ENCODE measurements at regions not wholly inside any gene's neighbourhood (a gene's known extent, or its start where the extent isn't known, plus 50 kb on each side); places are given as distances from the start of the nearest gene placed in this dataset.

GRCh38 chr9:17969232-17969631, 390.4 kb downstream of the SH3GL2 start:
- DNase-seq, result no peak

- DNase-seq, result no peak
Measured at GRCh38 chr9:17970277-17970676, 391.4 kb downstream of the SH3GL2 start.

- no peak for DNase-seq
Measured at GRCh38 chr9:17978773-17979172, 399.9 kb downstream of the SH3GL2 start.

- DNase-seq, result no peak
Measured at GRCh38 chr9:17986595-17986994, 407.7 kb downstream of the SH3GL2 start.

DNA sequence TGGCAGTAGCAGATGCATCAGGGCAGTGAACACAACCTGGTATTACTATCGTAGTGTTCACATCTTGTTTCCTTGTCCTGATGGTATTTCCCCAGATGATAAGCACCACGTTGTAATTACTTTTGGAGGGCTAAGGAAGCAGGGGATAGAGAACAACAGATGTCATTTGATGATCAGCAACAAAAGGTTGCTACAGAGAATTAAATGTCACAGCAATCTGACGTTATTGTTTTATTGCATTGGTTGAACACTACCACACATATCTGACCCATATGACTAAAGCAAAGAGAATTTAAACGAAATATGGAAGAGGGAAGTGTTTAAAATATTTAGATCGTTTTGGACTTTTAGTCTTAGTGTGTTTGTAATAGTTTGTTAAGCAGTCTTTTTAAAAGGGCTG, 408.3 kb downstream of the SH3GL2 start:
- no peak for DNase-seq

DNA sequence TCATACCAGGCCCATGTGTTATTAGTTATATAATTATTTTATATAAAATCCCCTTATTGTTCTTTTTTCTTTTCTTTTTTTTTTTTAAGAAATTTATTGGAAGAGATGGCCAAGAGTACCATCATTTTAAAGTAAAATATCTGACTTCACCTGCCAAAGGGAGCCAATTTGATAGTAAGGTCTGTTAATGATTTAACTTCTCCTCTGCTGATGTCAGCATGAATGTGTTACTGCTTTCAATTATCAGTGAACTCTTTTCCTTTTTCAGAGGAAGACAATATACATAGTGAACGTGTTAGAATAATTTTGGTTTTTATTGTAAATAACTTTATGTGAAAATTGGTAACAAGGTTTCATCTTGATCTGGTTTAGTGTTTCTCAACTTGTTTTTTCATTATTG, 409.6 kb downstream of the SH3GL2 start:
- no peak for DNase-seq

GRCh38 chr9:17990602-17991001, 411.7 kb downstream of the SH3GL2 start:
- no peak for DNase-seq

- no peak for DNase-seq
Measured at GRCh38 chr9:17993024-17993423, 414.2 kb downstream of the SH3GL2 start.

DNA sequence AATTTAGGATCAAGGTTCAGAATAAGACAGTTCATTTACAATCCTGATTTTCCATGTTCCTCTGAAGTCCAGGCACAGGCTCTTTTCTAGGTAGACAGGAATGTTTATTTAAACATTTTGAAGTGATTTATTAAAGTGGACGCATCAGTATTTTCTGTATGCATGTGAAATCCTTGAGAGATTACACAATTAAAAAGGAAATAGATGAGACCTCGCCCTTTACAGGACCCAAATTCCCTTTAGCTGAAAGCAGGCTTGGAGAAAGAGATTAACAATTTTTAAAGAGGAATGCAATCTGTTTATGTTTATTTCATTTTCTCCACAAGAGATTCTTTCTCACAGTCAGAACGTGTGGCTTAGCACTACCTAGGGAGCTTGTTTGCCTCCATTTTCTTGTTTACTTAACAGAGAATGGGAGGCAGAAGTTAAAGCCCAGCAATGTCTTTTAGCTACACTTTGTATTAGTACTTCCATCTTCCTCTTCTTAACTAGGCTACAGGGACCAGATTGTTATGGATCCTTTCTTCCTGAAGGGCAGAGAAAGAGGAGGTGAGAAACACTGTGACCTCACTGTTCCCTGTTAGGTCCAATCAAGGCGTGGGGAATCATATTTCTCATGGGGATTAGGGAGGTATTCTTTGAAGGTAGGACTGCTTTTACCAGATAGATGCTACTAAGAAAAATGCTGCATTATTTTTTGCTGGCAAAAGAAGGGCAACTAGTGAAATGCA, 416.0 kb downstream of the SH3GL2 start:
- no peak for DNase-seq

GRCh38 chr9:17996728-17997127, 417.9 kb downstream of the SH3GL2 start:
- DNase-seq, result no peak

- DNase-seq, result no peak
Measured at GRCh38 chr9:18002718-18003438, 424.0 kb downstream of the SH3GL2 start.

DNA sequence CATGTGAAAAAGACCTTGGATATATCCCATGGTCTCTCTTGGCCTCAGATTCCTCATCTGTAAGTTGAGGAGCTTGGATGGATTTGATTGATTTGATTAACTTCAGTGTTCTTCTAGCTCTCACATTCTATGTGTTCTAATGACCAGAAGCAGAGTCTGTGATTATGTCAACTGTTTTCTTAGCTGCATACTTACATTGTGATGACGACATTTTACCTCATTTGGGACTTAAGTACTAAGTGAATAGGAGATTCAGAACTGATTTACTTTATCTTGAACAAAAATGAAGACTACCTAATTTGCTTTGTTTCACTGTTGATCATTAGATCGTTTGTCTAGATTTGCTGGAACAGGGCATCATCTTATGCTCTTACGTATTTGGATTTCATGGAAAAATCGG, 427.7 kb downstream of the SH3GL2 start:
- no peak for DNase-seq

DNA sequence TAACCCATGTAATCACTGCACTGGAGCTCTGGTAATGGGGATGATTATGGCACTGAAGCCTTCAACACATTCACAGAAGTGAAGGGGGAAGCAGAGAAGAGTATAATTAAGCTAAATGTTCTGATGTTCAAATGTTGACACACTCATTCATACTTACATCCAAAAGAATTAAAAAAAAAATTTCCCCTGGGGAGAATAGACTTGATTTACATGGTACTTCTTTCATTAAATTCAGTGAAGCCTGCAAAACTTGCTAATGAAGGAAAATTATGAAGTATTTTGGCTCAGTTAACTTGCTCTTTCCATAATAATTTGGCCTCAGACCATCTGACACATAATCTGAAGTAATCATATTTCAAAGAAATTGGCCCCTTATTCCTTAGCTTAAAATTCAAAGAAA, 428.8 kb downstream of the SH3GL2 start:
- DNase-seq, result no peak

- no peak for DNase-seq
Measured at GRCh38 chr9:18009902-18010301, 431.0 kb downstream of the SH3GL2 start.

GRCh38 chr9:18010492-18010891, 431.6 kb downstream of the SH3GL2 start:
- DNase-seq, result no peak

- no peak for DNase-seq
Measured at GRCh38 chr9:18012170-18012569, 433.3 kb downstream of the SH3GL2 start.

DNA sequence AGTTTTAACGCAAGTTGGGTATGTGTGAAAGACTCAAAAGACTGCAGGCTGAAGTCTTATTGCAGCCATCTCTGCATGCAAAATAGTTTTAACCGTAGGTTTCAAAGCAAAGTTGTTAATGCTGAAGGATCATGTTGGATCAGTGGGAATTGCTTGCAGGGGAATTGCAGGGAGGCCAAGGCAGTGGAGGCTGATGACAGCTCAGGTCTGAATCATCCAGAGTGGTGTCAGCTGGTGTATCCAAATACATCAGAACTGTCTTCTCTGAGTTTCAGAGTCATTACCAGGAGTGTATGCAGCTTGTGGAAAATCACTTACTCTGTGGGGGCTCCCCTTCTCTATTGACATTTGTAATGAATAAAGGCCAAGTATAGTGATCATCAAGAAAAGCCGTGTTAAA, 435.7 kb downstream of the SH3GL2 start:
- DNase-seq, result no peak

DNA sequence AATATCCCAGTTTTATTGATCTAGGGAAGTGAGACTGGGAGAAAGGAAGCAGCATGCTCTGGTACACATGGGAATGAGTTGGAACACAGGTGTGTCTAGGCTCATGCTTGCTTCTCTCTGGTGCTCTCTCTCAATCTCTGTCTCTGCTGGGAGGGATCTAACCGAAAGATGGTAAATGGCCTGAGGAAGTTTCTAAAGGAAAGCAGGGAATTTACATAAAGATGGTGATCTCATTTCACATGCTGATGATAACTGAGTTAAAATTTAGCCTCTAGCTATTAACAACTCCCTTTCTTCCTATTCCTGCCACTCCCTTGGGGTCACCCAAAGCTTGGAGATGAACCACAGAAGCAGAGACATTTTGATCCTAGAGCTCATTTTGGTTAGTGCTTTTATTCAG, 436.2 kb downstream of the SH3GL2 start:
- DNase-seq, result no peak

GRCh38 chr9:18017136-18017535, 438.3 kb downstream of the SH3GL2 start:
- DNase-seq, result no peak

DNA sequence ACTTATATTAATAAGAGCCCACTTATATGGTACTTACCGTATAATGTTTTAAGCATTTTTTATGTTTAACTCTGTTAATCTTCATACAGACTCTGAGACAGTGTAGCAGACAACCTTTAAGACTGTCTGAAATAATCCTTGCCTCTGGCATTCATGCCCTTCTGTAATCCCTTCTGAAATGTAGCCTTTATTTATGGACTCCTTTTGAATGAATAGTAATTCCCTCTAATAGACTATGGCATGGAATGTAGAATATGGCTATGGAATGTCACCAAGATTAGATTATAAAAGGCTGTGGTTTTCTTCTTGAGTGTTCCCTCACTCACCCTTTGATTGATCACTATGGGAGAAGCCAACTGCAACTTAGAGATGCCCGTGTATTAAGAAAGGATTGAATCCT, 439.4 kb downstream of the SH3GL2 start:
- DNase-seq, result no peak

DNA sequence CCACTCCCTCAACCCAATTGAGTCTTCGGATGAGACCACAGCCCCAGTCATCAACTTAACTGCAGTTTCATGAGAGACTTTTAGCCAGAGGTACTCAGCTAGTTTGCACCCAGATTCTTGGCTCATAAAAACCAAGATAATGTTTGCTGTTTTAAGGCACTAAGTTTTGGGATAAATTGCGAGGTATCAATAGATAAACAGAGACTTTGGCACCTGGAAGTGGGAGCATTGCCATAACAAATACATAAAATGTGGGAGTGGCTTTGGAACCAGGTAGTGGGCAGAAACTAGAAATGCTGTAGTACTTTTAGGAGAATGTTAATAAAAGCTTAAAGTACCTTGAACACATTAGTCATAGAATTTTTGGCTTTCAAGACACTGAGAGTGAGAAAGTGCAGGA, 439.8 kb downstream of the SH3GL2 start:
- DNase-seq, result no peak

DNA sequence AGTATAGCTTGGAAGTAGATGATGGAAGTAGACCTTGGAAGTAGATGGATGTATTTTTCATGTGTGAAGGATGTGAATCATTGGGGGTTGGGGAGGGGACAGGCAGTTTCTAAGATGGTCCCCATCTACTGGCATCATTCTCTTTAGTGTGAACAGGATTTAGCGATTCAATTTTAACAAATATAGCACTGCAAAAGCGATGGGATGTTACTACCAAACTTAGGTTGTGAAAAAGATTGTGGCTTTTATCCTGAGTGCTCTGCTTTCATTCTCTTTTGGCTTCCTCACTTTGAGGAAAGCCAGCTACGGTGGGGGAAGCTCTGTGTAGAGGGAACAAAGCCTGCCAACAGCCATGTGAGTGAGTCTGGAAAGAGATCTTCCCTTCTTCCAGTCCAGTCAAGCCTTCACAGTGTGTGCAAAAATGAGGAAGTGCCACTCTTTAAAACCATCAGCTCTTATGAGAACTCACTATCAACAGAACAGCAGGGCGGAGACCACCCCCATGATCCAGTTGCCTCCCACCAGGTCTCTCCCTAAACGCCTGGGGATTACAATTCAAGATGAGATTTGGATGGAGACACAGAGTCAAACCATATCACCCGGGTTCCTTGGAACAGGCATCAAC, 441.4 kb downstream of the SH3GL2 start:
- DNase-seq, result peak in 1 of 3 donors; percentile 32

- no peak for DNase-seq
Measured at GRCh38 chr9:18022642-18023041, 443.8 kb downstream of the SH3GL2 start.
